HG02943 (cell line): ENCODE measurements at regions not wholly inside any gene's neighbourhood (a gene's known extent, or its start where the extent isn't known, plus 50 kb on each side); places are given as distances from the start of the nearest gene placed in this dataset.

ENCODE experiments used
- ATAC-seq: cut with Tn5 transposase; IDR thresholded peaks from one replicate; pipeline ENCODE4 v1.9.1; 2021; ENCODE audit warnings: mild to moderate bottlenecking, low read depth, moderate library complexity; ENCODE audit not compliant: unreplicated experiment

DNA sequence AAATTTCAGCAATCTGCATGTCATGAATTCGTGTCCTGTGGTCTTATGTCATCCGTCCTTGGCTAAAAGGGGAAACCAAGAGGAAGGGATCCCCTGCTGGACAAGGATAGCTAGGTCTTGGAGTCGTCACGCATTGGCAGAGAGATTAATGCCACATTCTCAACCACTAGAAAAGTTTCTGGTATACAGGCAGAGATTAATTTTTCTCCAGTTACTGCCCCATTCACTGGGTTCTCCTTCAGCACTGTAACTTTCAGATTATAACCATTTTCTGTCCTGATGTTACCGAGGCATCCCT lies 1060.6 kb upstream of the AUTS2 start:
- no peak for ATAC-seq

DNA sequence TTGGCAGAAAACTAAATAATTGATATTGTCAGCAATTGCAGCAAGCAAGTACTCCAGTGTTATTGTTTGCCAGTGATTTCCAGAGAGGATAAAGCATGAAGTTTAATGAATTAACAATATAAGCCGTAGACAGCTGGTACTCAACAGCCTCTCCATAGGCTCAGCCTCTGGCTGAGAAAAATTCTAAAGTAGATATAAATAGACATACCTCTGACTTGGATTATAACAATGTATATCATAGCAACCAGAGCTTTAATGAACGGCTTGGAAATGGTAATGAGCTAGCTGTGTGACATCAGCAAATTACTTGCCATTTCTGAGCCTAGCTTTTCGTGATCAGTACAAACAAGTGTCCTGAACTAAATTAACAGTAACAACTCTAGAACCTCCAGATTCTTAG lies 1055.4 kb upstream of the AUTS2 start:
- ATAC-seq = no peak

DNA sequence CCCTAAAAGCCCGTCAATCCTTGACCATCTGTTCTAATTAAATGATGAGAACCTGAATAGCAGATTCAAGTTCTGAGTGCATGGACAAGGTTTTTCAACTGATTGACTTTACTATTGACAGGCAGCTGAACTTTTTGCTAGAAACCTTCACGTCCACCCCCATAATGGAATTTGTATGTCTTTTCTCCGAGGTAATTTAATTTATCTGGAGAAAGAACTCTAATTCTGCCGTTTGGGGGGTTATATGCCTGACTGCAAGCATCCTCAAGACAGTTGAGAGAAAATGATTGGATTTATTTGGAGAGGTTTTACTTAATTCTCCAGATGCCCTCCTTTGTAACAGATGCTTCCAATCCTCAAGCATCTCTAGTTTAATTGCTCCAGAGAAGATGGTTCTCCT lies 1053.4 kb upstream of the AUTS2 start:
- no peak for ATAC-seq

DNA sequence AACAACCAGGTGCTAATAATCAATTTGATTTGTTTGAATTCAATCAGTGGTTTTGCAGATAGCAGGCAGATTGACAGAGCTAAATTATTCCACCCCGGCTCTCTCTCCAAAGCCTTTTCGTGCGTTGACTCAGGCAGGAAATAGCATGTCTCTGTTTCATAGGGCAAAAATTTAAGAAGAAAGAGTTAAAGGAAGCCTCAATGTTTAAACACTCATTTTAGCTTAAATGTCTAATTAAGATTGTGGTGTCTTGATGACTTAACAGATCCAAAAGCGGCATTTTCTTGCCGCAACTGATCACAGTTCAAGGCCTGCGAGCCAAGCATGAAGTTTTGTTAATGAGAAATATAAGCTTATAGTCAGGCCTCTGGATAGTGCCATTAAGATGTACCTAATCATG lies 1051.1 kb upstream of the AUTS2 start:
- no peak for ATAC-seq

DNA sequence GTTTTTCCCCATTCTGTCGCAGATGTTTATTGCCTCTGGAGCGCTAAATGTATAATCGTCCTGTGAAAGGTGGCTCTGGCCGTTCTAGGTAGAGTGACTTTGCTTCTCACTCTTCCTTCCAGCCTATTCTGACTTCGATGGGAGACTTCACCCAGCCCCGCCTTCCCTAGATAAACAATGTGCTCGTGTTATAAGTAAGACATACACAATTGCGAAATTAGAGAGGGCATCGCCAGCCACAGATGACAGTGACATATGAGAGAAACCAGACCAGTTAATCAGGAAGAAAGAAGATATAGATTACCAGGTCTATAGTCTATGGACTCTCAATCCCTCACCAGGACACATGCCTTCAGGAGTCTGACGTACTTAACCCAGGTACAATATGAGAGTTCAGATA lies 1050.5 kb upstream of the AUTS2 start:
- ATAC-seq = no peak

DNA sequence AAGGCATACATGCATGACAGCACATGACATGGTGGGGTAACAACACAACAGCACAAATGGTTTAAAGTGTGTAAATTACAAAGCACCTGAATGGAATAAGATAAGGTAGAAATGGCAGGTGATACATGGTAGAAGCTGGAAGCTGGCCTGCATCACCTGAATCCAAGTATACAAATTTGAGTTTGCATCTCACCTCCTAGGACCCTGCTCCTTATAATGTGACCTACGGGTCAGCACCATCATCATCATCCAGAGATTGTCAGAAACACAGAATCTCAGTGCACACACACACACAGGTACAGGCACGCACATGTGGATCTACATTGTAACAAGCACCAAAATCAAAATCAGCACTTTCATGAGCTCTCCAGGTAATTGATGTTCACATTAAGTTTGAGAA lies 1048.2 kb upstream of the AUTS2 start:
- no peak for ATAC-seq

DNA sequence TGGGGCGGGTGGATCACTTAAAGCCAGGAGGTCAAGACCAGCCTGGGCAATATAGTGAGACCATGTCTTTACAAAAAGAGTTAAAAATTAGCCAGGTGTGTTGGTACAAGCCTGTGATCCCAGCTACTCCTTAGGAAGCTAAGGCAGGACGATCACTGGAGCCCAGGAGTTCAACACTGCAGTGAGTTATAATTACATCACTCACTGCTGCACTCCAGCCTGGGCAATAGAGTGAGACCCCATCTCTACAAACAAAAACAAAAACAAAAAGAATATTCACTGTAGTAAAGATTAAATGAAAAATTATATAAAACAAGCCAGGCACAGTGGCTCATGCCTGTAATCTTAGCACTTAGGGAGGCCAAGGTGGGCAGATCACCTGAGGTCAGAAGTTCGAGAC lies 1047.6 kb upstream of the AUTS2 start:
- no peak for ATAC-seq

DNA sequence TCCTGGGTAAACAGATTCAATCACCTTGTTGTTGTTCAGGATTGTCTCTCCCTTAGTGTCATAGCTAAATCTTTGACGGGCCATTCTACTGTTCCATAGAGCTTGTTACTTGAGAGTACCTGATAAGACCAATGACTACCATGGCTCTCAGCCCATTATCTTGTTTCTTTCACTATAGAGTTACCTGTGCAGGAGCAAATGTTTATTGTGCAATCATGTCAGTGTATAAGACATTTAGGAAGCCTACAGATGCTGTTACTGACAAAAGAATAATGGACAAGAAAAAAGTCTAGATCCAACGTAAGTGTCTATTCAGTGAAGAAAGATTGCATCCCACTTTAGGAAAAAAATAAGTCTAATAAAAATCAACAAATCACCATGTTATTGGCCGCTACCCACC lies 1041.7 kb upstream of the AUTS2 start:
- ATAC-seq = no peak

DNA sequence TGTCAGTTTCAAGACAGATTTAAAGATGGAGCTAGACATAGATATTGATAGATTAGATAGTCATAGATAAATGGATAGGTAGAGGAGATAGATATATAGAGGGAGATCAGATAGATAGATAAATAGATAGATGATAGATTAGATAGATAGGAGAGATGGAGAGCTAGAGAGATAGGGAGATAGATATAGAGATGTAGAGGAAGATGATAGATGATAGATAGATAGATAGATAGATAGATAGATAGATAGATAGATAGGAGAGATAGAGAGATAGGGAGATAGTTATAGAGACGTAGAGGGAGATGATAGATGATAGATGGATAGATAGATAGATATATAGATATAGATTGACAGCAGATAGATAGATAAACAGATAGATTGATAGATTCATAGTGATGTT lies 1038.8 kb upstream of the AUTS2 start:
- no peak for ATAC-seq

DNA sequence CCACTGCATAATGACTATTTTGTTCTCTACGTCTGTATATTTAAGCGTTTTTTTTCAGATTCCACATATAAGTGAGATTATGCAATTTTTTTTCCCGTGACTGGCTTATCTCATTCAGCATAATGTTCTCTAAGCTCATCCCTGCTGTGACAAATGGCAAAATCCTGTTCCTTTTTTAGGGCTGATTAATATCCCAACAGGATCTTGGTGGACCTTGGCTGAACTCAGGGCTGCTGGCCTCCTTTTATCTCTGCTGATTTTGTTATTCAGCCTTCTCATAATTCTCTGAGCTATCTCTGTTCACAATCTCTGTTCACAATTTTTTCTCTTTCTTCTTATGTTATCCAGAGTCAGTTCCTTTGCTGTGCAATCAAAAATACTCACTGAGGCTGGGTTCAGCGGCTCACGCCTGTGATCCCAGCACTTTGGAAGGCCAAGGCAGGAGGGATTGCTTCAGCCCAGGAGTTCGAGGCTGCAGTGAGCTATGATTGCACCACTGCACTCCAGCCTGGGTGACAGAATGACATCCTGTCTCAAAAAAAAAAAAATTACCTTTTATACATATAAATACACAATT lies 1035.9 kb upstream of the AUTS2 start:
- no peak for ATAC-seq

DNA sequence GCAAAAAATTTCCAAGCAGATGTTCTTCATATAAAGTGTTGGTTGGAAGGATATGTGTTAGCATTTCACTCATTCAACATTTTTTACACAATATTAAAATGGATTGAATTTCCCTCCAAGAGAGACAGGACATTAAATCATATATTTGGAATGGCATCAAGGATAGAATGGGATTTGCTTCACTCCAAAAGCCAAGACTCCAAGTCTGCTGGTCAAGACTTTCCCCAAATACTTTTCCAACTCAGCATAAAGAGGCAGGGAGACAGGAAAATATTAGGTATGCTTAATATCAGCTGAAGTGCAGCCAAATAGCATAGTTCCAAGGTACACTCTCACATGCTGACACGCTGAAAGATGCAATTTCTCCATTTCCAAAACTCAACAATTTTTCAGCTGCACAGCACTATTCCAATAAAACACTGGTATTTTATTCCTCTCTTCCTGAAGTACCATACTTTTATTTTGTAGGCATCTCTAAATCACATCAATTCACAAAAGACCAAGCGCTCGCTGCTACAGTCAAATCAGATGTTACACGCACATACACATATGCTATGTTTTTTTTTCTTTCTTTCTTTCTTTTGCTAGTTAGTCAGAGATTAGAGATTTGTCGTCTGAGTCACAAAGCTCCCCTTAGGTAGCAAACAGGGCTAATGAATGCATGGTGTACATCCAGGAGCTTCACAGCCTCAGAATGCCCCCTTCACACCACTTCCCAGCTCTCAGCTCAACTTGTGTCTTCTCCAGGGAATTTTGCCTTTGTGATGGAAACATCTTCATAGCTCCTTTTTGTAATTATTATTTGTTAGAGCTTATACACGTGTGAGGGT lies 1033.8 kb upstream of the AUTS2 start:
- ATAC-seq = no peak

DNA sequence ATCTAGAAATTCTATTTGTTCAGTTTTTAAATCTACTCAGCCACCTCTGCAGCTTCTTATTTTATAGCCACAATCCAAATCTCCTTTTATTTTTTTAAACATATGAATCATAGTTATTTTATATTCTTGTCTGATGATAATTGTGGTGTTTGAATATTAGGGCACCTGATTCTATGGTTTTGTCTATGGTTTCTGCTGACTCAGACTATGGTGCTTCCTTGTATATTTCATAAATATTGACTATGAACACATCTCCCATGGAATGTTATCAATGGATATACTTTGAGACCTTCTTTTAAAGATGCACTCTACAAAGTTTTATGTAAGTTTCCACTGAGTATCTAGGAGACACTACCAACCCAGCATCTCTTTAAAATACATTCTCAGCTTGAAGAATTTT lies 1027.0 kb upstream of the AUTS2 start:
- no peak for ATAC-seq

DNA sequence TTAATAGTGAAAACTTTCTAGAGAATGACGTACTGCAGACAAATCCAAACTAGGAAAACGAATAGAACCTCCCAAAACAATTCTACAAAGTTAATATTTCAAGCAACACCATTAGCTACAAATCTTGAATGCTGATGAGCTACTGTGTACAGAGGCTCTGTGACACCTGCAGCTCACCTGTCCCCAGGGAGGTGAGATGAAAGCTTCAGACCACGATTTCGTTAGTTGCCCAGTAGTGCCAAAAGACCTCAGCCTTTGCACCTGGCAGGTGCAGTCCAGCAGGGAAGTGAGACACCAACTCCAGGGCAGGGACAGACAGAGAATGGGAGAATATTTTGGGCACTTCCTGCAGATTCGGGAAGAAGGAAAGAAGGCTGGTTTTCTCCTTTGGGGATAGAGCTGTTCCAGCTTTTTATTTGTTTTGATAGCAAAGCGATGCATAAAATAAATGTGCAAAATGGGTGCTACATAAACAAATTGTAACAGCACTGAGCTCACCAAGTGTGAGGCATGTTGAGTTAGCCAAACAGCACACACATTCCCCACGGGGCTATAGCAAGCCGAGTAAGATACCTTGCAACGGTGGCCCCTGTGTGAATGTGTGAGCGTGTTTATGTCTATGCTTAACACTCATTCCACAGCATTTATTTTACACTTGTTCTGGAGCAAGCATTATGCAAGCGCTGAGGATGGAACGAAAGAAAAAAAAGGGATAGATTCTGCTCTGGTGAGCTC lies 1024.8 kb upstream of the AUTS2 start:
- no peak for ATAC-seq

DNA sequence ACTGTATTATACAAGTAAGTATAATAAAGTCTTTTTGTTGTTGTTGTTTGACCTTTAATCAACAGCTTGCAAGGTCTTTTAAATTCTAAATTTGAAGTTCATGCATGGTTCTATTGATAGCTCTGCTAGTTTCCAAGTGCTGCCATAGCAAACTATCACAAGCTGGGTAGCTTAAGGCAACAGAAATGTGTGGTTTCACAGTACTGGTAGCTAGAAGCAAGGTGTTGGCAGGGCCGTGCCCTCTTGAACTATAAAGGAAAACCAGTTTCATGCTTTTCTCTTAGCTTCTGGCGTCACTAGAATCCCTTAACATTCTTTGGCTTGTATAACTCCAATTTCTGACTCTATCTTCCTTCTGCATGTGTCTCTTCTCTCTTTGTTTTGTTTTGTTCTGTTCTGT lies 1021.9 kb upstream of the AUTS2 start:
- ATAC-seq = no peak

DNA sequence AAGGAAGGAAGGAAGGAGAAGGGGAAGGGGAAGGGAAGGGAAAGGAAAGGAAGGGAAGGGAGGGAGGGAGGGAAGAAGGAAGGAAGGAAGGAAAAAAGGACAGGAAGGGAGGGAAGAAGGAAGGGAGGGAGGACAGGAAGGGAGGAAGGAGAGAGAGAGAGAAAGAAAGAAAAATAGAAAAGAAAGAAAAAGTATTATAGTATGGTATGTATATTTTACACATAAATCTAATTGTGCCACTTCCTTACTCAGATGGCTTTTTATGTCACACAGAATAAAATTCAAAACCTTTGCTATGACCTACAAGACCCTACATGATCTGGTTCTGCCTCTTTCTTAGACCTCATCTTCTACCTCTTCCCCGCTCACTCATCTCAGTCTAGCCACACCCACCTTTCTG lies 1016.9 kb upstream of the AUTS2 start:
- no peak for ATAC-seq

DNA sequence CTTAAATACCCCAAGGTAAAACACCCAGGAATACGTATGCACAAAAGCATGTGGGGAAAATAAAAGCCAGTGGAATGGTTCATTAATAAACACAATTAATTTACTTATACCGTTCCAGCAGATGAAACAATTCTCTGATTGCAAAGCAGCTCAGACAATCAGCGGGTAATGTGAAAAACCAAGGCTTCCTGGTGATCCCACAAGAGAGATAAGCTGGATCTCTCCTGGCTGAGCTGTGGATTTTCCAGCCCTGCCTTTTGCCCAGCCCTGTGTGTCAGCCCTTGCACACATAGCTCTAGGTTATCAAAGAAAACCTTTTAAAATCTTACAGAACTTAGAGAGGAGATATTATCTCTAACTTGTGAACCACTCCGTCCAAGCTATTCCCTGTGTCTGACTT lies 1010.7 kb upstream of the AUTS2 start:
- ATAC-seq = no peak

DNA sequence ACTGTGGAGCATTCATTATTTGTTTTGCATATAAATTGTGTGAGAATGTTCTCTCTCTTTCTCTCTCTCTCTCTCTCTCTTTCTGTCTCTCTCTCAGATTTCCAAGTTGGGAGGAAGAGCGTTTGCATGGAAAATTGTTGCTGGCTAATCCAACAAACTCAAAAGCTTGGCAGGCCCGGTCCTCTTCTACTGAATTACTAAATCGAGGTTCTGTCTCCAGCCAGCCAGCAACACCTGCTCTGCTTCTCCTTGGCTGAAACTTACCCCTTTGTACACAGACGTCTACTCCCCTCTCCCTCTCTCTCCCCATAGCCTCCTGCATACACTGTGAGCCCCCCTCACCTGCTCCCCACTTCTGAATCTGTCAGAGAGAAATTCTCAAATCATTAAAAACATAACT lies 996.4 kb upstream of the AUTS2 start:
- ATAC-seq = no peak

DNA sequence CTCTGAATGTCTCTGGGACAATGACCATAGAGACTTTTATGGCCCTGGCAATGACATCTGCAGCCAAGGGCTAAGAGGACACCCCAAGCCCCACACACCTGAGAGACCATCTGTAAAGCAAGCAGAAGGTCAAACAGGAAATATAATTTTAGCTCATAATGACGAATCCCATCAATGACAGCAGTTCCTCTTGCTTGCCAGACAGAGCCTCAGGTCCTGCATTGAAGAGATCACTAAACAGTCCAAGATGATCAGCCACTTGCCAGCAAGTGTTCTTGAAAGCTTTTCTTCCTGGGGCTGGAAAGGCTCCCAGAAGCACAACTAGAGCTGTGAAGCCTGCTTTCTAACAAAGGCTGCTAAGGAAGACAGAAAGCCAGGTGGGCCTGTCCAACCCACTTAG lies 993.7 kb upstream of the AUTS2 start:
- no peak for ATAC-seq

DNA sequence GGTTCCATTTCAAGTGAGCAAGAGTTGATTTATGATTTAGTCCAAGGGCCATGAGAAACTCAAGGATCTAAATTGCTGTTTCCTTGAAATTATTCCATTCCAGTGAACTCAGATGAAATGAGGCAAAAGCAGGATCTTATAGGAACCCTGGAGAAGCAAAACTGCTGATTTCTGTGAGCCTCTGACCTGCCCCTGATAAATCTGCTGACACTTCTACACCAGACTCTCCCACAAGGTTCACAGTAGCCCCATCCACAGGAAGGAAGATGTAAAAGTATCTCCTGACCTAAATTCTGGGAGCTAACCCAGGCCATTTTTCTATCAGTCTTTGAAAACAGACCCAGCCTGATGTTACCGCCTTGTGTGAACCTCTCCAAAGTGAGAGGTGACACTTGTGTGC lies 987.6 kb upstream of the AUTS2 start:
- no peak for ATAC-seq

DNA sequence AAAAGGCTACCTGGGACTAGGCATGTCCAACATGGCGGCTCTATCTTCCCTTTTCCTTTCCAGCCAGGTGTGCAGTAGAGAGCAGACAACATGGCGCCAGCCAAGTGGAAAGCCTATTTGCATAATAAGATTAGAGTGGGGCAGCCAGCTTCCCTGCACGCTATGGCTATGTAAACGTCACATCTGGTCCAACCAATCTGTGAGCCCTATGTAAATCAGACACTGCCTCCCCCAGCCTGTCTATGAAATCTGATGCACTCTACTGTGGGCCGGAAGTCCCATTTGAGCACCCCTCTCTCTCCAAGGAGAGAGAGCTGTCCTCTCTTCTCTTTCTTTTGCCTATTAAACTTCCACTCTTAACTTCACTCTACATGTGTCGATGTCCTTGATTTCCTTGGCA lies 984.9 kb upstream of the AUTS2 start:
- ATAC-seq = no peak

DNA sequence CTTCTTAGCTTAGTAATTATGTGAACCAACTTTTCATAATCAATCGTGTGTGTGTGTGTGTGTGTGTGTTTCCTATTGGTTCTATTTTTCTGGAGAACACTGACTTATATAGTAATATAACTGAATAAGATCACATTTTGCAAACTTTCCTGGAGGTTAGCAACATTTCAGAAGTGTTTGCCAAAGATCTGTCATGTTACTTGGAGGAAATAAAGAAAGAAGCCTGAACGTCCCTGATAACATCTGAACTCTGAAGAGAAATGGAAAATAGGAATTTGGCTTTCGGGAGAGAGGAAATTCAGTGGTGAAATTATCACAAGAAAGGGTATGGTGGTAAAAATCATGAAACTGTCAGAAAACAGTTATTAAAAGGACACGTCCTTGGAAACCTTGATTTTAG lies 984.4 kb upstream of the AUTS2 start:
- ATAC-seq = no peak

DNA sequence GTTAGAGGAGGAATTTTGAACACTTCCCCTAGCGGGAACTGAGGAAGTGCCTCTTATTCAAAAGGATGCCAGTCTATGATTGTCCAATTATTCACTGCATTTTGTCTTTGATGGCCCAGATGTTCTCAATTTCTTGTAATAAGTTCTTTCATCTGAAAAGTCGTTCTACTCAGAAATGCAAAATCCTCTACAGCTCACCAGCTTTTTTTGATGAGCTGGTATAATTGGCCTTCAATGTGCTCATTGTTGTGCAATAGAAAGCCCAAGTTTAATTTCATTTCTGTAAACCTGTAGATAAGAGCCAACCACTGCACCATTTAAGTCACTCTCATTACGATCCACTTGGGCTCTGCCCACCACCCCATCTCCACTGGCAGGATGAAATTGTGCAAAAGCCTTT lies 978.7 kb upstream of the AUTS2 start:
- ATAC-seq = no peak
